Stomach (tissue), 8 donors: ENCODE measurements at regions not wholly inside any gene's neighbourhood (a gene's known extent, or its start where the extent isn't known, plus 50 kb on each side); places are given as distances from the start of the nearest gene placed in this dataset.
A peak's percentile ranks its signal among the peaks of the same experiment; 100 is the strongest.

ENCODE experiments used
- DNase-seq, 2 donors: peaks; one replicate each; pipeline versions ENCODE4 v3.0.0 to v3.0.0-alpha.2; 2013 to 2019
- H3K27ac ChIP-seq, 5 donors: fragments of 200-600 bp in 4 of 5; sonication (generic) in 4 of 5; one replicate each; pipeline ENCODE4 v1.5.1; 2013 to 2019; ENCODE audit warnings: mild to moderate bottlenecking in 1 of 5, moderate library complexity in 1 of 5
- H3K27me3 ChIP-seq, 3 donors: fragments of 200-600 bp; sonication (generic); one replicate each; pipeline ENCODE4 v1.5.1; 2017 to 2019; ENCODE audit warnings: mixed run types in 1 of 3
- H3K36me3 ChIP-seq, 4 donors: fragments of 200-600 bp; sonication (generic); 1 replicate in 3 of 4; 2 replicates in 1 of 4; pipeline ENCODE4 v1.5.1; 2016 to 2019
- H3K4me1 ChIP-seq, 4 donors: fragments of 200-600 bp; sonication (generic); one replicate each; pipeline ENCODE4 v1.5.1; 2016 to 2019
- H3K4me3 ChIP-seq, 4 donors: fragments of 200-600 bp; sonication (generic) in 3 of 4; one replicate each; pipeline ENCODE4 v1.5.1; 2016 to 2019; ENCODE audit warnings: mild to moderate bottlenecking in 1 of 4
- H3K9me3 ChIP-seq, 4 donors: fragments of 200-600 bp; sonication (generic); one replicate each; pipeline ENCODE4 v1.5.1; 2016 to 2019
- CTCF ChIP-seq, 7 experiments: fragments of 450-650 bp in 4 of 7; fragments of 200-600 bp in 3 of 7; sonication (generic) in 3 of 7; IDR thresholded peaks; one replicate each; pipeline ENCODE4 v1.5.1; 2016 to 2019; ENCODE audit warnings: antibody characterized with exemption in 7 of 7, control low read depth in 2 of 7, mild to moderate bottlenecking in 1 of 7
- EP300 ChIP-seq: sonication (generic); formaldehyde crosslinking; IDR thresholded peaks from one replicate; pipeline ENCODE4 v1.6.1; 2017; ENCODE audit warnings: antibody characterized with exemption
- POLR2A ChIP-seq, 4 donors: fragments of 450-650 bp; IDR thresholded peaks; one replicate each; pipeline ENCODE4 v1.6.1; 2016; ENCODE audit warnings: antibody characterized with exemption in 4 of 4, control low read depth in 2 of 4, mild to moderate bottlenecking in 1 of 4, moderate library complexity in 1 of 4
- POLR2AphosphoS5 ChIP-seq, 3 donors: sonication (generic); formaldehyde crosslinking; IDR thresholded peaks; one replicate each; pipeline ENCODE4 v1.6.1; 2016; ENCODE audit warnings: antibody characterized with exemption in 3 of 3
- WGBS, 5 donors: extraction: QIAGEN DNeasy Blood & Tissue Kit in 3 of 5; methylation state at CpG; one replicate each; pipeline versions ENCODE4 v1.1.5 to v1.1.7; 2013 to 2018; 5-methylcytosine and 5-hydroxymethylcytosine counted together
- intact Hi-C: fragments of 100-400 bp; cut with DNase I; formaldehyde crosslinking; loops from one replicate; pipeline ENCODE4 v1.15.1; 2023; ENCODE audit warnings: low total_unique reads
- donor health status: healthy with polysubstance abuse.
- donor health status: Bipolar disorder and iron deficiency.
- donor health status: healthy.

GRCh38 chr6:91221072-91221720, 634.3 kb upstream of the MAP3K7 start:
- no peak for TF ChIP-seq EP300
- no peak for TF ChIP-seq POLR2A (IDR thresholded peaks at IDR 0.05)
- TF ChIP-seq POLR2AphosphoS5 (IDR thresholded peaks at IDR 0.05) = no peak
- no peak for TF ChIP-seq CTCF (IDR thresholded peaks at IDR 0.05)
- intact Hi-C loops = no loop called here
- 80 to 88% (median 82%) methylated on average over 7 of the region's 7 CpGs for WGBS, 5 donors
- Histone ChIP-seq H3K4me1 (no peaks in the 10 kb centered on the region), H3K9me3 (no peaks in the 10 kb centered on the region), H3K27ac (no peak overlapping the region), H3K36me3 (no peaks in the 10 kb centered on the region), H3K4me3 (no peak overlapping the region), H3K27me3 (no peaks in the 10 kb centered on the region)
- DNase-seq = no peak

- WGBS, 5 donors = 69 to 74% (median 73%) methylated on average over 4 to 5 of the region's 5 CpGs
- Histone ChIP-seq H3K4me3 (no peak overlapping the region), H3K36me3 (no peaks in the 10 kb centered on the region), H3K4me1 (no peaks in the 10 kb centered on the region), H3K27me3 (no peaks in the 10 kb centered on the region), H3K9me3 (peaks cover 0 to 28% (median 0%) of the 10 kb centered on the region in 4 donors), H3K27ac (no peak overlapping the region)
- no peak for DNase-seq
- intact Hi-C loops = no loop called here
- TF ChIP-seq POLR2A (IDR thresholded peaks at IDR 0.05) = no peak
- TF ChIP-seq CTCF (IDR thresholded peaks at IDR 0.05) = no peak
- TF ChIP-seq EP300 = no peak
- no peak for TF ChIP-seq POLR2AphosphoS5 (IDR thresholded peaks at IDR 0.05)
Observed at GRCh38 chr6:91213229-91213901, 626.5 kb upstream of the MAP3K7 start.

GRCh38 chr6:91198588-91199255, 611.9 kb upstream of the MAP3K7 start:
- no peak overlapping the region for H3K27ac ChIP-seq
- H3K36me3 ChIP-seq = no peaks in the 10 kb centered on the region
- WGBS, 5 donors = 85 to 91% (median 88%) methylated on average over 4 of the region's 4 CpGs
- no peak overlapping the region for H3K4me3 ChIP-seq
- intact Hi-C loops = no loop called here
- no peak for TF ChIP-seq CTCF (IDR thresholded peaks at IDR 0.05)
- TF ChIP-seq EP300 = no peak
- no peak for TF ChIP-seq POLR2AphosphoS5 (IDR thresholded peaks at IDR 0.05)
- TF ChIP-seq POLR2A (IDR thresholded peaks at IDR 0.05) = no peak
- no peaks in the 10 kb centered on the region for H3K9me3 ChIP-seq
- no peak for DNase-seq
- H3K4me1 ChIP-seq = no peaks in the 10 kb centered on the region
- H3K27me3 ChIP-seq = no peaks in the 10 kb centered on the region

- Histone ChIP-seq H3K36me3 (no peaks in the 10 kb centered on the region), H3K4me1 (no peaks in the 10 kb centered on the region), H3K9me3 (no peaks in the 10 kb centered on the region), H3K27me3 (no peaks in the 10 kb centered on the region), H3K27ac (no peak overlapping the region), H3K4me3 (no peak overlapping the region)
- peak in 1 of 2 donors; percentile 4 for DNase-seq
- TF ChIP-seq EP300 (no peak), CTCF (IDR thresholded peaks at IDR 0.05) (no peak), POLR2AphosphoS5 (IDR thresholded peaks at IDR 0.05) (no peak), POLR2A (IDR thresholded peaks at IDR 0.05) (no peak)
- intact Hi-C loops = no loop called here
- WGBS, 5 donors = 53 to 84% (median 83%) methylated on average over 1 of the region's 1 CpG
Observed at GRCh38 chr6:91196729-91197128, 609.9 kb upstream of the MAP3K7 start.
